ENCODE measurements at regions not wholly inside any gene's neighbourhood (a gene's known extent, or its start where the extent isn't known, plus 50 kb on each side); places are given as distances from the start of the nearest gene placed in this dataset.
"Not testable (repeated sequence)": the region's sequence is repeated elsewhere in the genome, so short reads cannot be mapped to it uniquely, and the experiment has no call there.

DNA sequence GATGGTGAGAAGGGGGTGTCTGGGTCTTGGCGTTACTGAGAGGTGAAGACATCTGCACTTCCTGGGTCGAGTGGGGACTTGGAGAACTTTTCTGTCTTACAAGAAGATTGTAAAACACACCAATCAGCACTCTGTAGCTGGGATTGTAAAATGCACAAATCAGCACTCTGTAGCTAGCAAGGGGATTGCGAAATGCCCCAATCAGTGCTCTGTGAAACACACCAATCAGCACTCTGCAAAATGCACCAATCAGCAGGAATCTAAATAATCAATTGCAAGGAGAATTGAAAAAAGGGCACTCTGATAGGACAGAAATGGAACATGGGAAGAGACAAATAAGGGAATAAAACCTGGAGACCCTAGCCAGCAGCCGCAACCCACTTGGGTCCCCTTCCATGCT lies 376.1 kb upstream of the SFSWAP start:
- Histone ChIP-seq H3K4me1 (no peaks in the 10 kb centered on the region), H3K9me3 (no peaks in the 10 kb centered on the region), H3K36me3 (no peaks in the 10 kb centered on the region), H3K27me3 (no peaks in the 10 kb centered on the region), H3K27ac (no peak overlapping the region), H3K4me3 (no peak overlapping the region)
- in situ Hi-C loops (cut with MboI; ENCODE audit: low sequenced_read_pairs in 4 of 4) (no loop called here), intact Hi-C loops (cut with DNase I; ENCODE audit: low total_unique reads) (no loop called here)
- ATAC-seq = no peak
- DNase-seq = no peak
- TF ChIP-seq, protein P1, sequence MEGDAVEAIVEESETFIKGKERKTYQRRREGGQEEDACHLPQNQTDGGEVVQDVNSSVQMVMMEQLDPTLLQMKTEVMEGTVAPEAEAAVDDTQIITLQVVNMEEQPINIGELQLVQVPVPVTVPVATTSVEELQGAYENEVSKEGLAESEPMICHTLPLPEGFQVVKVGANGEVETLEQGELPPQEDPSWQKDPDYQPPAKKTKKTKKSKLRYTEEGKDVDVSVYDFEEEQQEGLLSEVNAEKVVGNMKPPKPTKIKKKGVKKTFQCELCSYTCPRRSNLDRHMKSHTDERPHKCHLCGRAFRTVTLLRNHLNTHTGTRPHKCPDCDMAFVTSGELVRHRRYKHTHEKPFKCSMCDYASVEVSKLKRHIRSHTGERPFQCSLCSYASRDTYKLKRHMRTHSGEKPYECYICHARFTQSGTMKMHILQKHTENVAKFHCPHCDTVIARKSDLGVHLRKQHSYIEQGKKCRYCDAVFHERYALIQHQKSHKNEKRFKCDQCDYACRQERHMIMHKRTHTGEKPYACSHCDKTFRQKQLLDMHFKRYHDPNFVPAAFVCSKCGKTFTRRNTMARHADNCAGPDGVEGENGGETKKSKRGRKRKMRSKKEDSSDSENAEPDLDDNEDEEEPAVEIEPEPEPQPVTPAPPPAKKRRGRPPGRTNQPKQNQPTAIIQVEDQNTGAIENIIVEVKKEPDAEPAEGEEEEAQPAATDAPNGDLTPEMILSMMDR (IDR thresholded peaks at IDR 0.05 in 4 of 5, conservative IDR thresholded peaks at IDR 0.05 in 1 of 5) = no peak
- no peak for TF ChIP-seq POLR2A (IDR thresholded peaks at IDR 0.05)

DNA sequence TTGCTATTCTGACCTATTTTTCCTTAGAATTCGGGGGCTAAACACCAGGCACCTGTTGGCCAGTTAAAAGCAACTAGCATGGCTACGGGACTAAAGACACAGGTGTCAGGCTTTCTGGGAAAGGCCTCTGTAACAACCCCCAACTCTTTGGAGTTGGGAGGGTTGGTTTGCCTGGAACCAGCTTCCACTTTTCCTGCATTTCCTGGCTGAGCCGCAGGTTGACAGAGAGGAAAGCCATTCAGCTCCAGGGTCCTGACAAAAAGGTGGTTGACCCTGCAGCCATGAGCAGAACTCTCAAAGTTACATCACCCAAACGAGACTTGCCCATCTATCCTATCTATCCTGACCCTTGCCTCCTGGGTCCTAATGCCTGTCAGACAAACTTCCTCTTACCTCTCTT lies 375.4 kb upstream of the SFSWAP start:
- no peak overlapping the region for H3K27ac ChIP-seq
- ATAC-seq (no peak), DNase-seq (no peak)
- H3K36me3 ChIP-seq = no peaks in the 10 kb centered on the region
- no peaks in the 10 kb centered on the region for H3K27me3 ChIP-seq
- intact Hi-C loops (cut with DNase I; ENCODE audit: low total_unique reads) (no loop called here), in situ Hi-C loops (cut with MboI; ENCODE audit: low sequenced_read_pairs in 4 of 4) (no loop called here)
- no peaks in the 10 kb centered on the region for H3K9me3 ChIP-seq
- no peak for TF ChIP-seq POLR2A (IDR thresholded peaks at IDR 0.05)
- TF ChIP-seq, protein P1 (IDR thresholded peaks at IDR 0.05 in 4 of 5, conservative IDR thresholded peaks at IDR 0.05 in 1 of 5) = no peak
- no peaks in the 10 kb centered on the region for H3K4me1 ChIP-seq
- H3K4me3 ChIP-seq = no peak overlapping the region

DNA sequence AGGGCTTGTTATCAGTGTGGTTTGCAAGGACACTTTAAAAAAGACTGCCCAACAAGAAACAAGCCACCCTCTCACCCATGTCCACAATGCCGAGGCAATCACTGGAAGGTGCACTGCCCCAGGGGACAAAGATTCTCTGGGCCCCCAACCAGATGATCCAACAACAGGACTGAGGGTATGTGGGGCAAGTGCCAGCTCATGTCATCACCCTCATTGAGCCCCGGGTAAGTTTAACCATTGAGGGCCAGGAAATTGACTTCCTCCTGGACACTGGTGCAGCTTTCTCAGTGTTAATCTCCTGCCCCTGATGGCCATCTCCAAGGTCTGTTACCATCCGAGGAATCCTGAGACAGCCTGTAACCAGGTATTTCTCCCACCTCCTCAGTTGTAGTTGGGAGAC lies 373.0 kb upstream of the SFSWAP start:
- intact Hi-C loops (cut with DNase I; ENCODE audit: low total_unique reads); DNase-seq; H3K27ac ChIP-seq; in situ Hi-C loops (cut with MboI; ENCODE audit: low sequenced_read_pairs in 4 of 4); H3K36me3 ChIP-seq; H3K4me3 ChIP-seq; H3K9me3 ChIP-seq; H3K4me1 ChIP-seq; H3K27me3 ChIP-seq; ATAC-seq: not testable (repeated sequence)

DNA sequence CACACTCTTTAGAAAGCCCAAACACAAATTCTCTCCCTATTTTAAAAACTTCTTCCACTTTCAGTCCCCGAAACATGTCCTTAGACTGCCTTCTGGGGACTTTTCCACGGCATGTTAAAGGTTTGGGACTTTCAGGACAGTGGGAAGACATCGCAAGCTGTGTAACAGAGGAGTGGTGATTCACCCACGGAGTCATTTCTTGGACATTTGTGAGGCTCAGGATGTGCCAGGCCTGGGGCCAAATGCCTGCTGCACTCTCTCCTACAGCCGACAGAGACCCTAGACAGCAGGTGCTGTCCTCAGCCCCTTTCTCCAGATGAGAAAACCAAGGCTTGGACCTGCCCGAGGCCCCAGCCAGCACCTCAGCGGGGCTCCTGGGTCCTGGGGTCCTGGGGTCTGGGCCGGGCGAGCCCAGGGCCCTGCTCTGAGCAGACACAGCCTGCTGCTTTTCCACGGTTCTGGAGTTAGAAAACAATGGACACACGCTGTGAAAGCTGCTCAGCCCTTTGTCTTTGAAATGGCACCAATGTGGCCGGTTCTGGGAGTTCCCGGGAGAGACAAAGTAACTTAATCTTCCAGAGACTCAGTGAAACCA lies 370.2 kb upstream of the SFSWAP start:
- Histone ChIP-seq H3K27me3 (no peaks in the 10 kb centered on the region), H3K9me3 (no peaks in the 10 kb centered on the region), H3K27ac (no peak overlapping the region), H3K4me3 (no peak overlapping the region), H3K36me3 (no peaks in the 10 kb centered on the region), H3K4me1 (no peaks in the 10 kb centered on the region)
- no peak for ATAC-seq
- intact Hi-C loops (cut with DNase I; ENCODE audit: low total_unique reads) (no loop called here), in situ Hi-C loops (cut with MboI; ENCODE audit: low sequenced_read_pairs in 4 of 4) (no loop called here)
- TF ChIP-seq, protein P1 (IDR thresholded peaks at IDR 0.05 in 4 of 5, conservative IDR thresholded peaks at IDR 0.05 in 1 of 5) = no peak
- TF ChIP-seq POLR2A (IDR thresholded peaks at IDR 0.05) = no peak
- DNase-seq = no peak

DNA sequence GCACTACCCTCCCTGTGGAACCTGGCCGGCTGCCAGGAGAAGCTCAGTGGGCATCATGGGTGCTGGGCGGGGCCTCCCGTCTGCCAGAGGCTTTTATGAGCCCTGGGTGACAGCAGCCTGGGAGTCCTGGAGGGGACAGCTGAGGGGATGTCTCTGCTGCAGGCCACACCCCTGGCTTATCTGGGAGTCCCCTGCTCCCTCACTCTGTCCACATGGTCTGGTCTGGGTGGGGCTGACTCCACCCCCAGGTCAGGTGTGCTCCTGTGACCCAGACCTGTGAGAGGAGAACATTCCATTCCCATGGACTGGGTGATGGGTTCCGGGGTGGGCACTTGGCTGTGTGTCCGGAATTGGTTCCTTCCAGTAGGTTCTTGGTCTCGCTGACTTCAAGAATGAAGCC lies 369.3 kb upstream of the SFSWAP start:
- H3K4me3 ChIP-seq; intact Hi-C loops (cut with DNase I; ENCODE audit: low total_unique reads); H3K9me3 ChIP-seq; DNase-seq; H3K27me3 ChIP-seq; ATAC-seq; in situ Hi-C loops (cut with MboI; ENCODE audit: low sequenced_read_pairs in 4 of 4); H3K27ac ChIP-seq; H3K4me1 ChIP-seq; H3K36me3 ChIP-seq: not testable (repeated sequence)

DNA sequence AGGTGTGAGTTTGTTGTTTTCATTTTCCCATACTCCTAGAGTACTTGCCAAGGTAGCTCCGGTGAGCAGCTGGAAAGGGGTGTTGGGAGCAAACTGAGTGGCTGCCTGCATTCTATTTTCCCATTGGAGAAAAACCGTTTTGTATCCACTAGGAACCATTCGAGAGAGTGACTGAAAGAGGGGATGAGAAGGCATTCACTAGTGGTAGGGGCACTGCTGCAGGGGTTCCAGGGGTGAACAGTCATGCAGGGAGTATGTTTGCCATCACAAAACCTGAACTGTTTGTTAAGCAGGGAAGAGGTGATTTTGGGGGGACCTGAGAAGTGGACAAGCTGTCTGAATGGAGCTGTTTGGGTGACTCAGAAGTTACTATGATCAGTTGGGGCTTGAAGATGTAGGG lies 367.5 kb upstream of the SFSWAP start:
- ATAC-seq; H3K27ac ChIP-seq; DNase-seq; H3K9me3 ChIP-seq; H3K27me3 ChIP-seq; H3K36me3 ChIP-seq; in situ Hi-C loops (cut with MboI; ENCODE audit: low sequenced_read_pairs in 4 of 4); H3K4me3 ChIP-seq; H3K4me1 ChIP-seq; intact Hi-C loops (cut with DNase I; ENCODE audit: low total_unique reads): not testable (repeated sequence)

DNA sequence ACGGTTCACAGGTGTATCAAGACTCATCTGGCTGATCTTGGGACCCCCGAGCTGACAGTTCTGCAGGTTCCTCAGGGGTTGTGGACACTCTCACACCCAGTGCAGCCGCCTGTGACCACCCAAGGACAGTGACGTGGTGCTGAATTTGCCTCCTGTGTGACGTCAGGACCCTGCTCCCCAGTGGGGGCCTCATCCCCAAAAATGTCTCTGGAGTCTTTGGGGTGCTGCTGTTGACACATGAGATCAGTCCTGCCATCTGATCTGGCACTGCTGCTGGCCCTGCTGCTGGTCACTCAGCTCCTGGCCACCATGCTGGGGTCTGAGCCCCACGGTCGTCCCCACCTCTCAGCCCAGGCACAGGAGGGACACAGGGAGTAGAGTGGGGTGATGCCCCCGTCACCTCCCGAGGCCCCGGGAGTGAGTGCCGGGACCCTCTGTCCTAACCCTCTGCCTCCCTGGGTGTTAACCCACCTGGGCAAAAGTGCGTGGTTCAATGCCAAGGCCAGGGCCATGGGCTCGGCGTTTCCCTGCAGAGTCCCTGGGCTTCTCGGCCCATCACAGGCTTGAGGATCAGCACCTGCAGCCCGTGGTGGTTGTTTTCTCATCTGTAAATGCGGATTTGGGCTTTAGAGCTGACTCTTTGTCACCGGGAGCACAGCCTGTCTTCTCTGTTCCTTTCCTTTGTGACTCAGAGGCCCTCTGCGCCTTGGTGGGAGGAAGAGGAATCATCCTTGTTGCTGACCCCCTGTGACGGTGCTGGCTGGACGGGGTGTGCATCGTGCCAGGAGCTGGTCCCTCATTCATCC lies 366.0 kb upstream of the SFSWAP start:
- H3K36me3 ChIP-seq; in situ Hi-C loops (cut with MboI; ENCODE audit: low sequenced_read_pairs in 4 of 4); DNase-seq; intact Hi-C loops (cut with DNase I; ENCODE audit: low total_unique reads); H3K27me3 ChIP-seq; H3K27ac ChIP-seq; H3K4me1 ChIP-seq; H3K9me3 ChIP-seq; ATAC-seq; H3K4me3 ChIP-seq: not testable (repeated sequence)

Measured in gastrocnemius medialis (tissue), 4 donors.